ENCODE measurements at regions not wholly inside any gene's neighbourhood (a gene's known extent, or its start where the extent isn't known, plus 50 kb on each side); places are given as distances from the start of the nearest gene placed in this dataset.

DNA sequence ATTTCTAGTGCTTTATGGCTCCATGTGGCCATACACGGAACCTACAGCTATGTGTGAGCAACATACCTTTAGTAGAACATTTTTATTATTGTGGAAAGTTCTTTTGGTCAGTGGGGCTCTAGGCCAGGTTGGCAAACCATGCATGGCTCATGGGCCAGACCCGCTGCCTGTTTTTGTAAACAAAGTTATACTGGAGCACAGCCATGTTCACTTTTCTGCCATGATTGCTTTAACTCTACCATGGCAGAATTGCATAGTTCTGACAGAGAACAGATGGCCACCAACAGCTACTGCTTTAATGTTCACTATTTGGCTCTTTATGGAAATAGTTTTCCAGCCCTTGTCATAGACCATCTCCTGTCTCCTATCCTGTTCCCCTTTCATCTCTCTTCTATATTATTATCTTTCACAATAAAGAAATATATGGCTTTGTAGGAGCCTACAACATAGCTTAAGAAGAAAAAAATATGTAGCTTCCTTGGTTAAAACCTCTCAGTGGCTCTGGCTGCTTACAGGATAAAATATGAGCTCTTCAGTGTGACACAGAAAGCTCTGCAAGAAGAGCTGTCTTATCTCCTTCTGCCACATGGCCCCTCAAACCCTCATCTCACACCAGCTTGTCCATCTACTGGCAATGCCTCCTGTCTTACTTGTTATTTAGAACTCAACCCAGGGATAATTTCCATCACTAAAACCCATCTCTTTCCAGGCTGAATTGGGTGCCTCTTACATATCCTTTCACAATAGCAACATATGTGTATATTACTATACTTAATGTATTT, 54.6 kb upstream of the RWDD3 start:
- DNase-seq = no peak
- no peak overlapping the region for H3K4me3 ChIP-seq
- H3K4me1 ChIP-seq = no peaks in the 10 kb centered on the region
- no peaks in the 10 kb centered on the region for H3K36me3 ChIP-seq
- H3K9me3 ChIP-seq = no peaks in the 10 kb centered on the region
- no peak overlapping the region for H3K27ac ChIP-seq
- TF ChIP-seq POLR2A (IDR thresholded peaks at IDR 0.05) (no peak), CTCF (IDR thresholded peaks at IDR 0.05) (no peak)
- H3K27me3 ChIP-seq = no peaks in the 10 kb centered on the region

- no peak overlapping the region for H3K4me3 ChIP-seq
- no peaks in the 10 kb centered on the region for H3K9me3 ChIP-seq
- H3K36me3 ChIP-seq = no peaks in the 10 kb centered on the region
- H3K27ac ChIP-seq = no peak overlapping the region
- no peak for DNase-seq
- H3K4me1 ChIP-seq = no peaks in the 10 kb centered on the region
- TF ChIP-seq CTCF (IDR thresholded peaks at IDR 0.05) = no peak
- TF ChIP-seq POLR2A (IDR thresholded peaks at IDR 0.05) = no peak
- H3K27me3 ChIP-seq = no peaks in the 10 kb centered on the region
These were observed 53.6 kb upstream of the RWDD3 start for GRCh38 chr1:95180371-95180770.

GRCh38 chr1:95181096-95181495, 52.9 kb upstream of the RWDD3 start:
- Histone ChIP-seq H3K36me3 (no peaks in the 10 kb centered on the region), H3K4me3 (no peak overlapping the region), H3K4me1 (no peaks in the 10 kb centered on the region), H3K27ac (no peak overlapping the region), H3K9me3 (no peaks in the 10 kb centered on the region), H3K27me3 (no peaks in the 10 kb centered on the region)
- TF ChIP-seq POLR2A (IDR thresholded peaks at IDR 0.05) (no peak), CTCF (IDR thresholded peaks at IDR 0.05) (no peak)
- no peak for DNase-seq

DNA sequence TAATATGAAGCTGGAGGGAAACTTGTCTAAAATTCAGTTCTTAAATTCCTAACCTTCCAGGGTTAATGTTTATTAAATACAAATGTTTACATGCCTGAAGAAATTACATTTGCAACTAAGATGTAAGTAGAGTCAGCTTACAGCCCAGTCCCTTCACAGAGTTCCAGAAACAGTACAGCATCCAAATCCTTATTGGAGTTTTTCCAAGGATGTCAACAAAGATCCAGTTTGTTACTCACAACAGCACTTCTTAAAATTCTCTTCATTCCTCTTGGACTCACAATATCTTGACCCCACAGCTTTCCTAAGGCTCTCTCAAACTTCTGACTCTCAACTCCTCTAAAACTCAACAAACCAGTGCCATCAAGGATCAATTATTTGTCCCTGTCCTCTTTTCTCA, 50.1 kb upstream of the RWDD3 start:
- H3K27ac ChIP-seq = no peak overlapping the region
- no peaks in the 10 kb centered on the region for H3K9me3 ChIP-seq
- no peaks in the 10 kb centered on the region for H3K36me3 ChIP-seq
- no peaks in the 10 kb centered on the region for H3K27me3 ChIP-seq
- no peak for DNase-seq
- H3K4me3 ChIP-seq = no peak overlapping the region
- H3K4me1 ChIP-seq = no peaks in the 10 kb centered on the region
- no peak for TF ChIP-seq CTCF (IDR thresholded peaks at IDR 0.05)
- TF ChIP-seq POLR2A (IDR thresholded peaks at IDR 0.05) = no peak

All from Peyer's patch (tissue), 4 donors.